ENCODE measurements at regions not wholly inside any gene's neighbourhood (a gene's known extent, or its start where the extent isn't known, plus 50 kb on each side); places are given as distances from the start of the nearest gene placed in this dataset.

- peaks cover 3 to 9% of the 10 kb centered on the region in 2 donors for H3K27me3 Mint-ChIP-seq
- CTCF ChIA-PET, result interaction anchor here in 1 of 2 donors (0.6 kb wide), 1 partner anchor 22 kb away, joined by 5 read pairs; no protein-coding TSS in a partner anchor
- H3K4me3 Mint-ChIP-seq, result no peak overlapping the region
- H3K36me3 Mint-ChIP-seq, result no peaks in the 10 kb centered on the region
- no peak overlapping the region for H3K4me3 ChIP-seq (ENCODE audit: control insufficient read depth in 1 of 2, extremely low read depth in 1 of 2, low read length in 1 of 2)
- H3K9me3 Mint-ChIP-seq, result peaks cover 5 to 6% (median 5%) of the 10 kb centered on the region in 3 donors
- 75% methylated on average over 1 of the region's 2 CpGs for WGBS (ENCODE audit: insufficient coverage)
- POLR2A ChIA-PET, result no interaction called here
- no peaks in the 10 kb centered on the region for H3K9me3 ChIP-seq
- no peaks in the 10 kb centered on the region for H3K4me1 ChIP-seq (ENCODE audit: control insufficient read depth in 1 of 2, extremely low read depth in 1 of 2, insufficient read depth in 2 of 2, low read length in 2 of 2)
- H3K27ac Mint-ChIP-seq, result no peak overlapping the region
- no peaks in the 10 kb centered on the region for H3K4me1 Mint-ChIP-seq
- H3K27ac ChIP-seq (ENCODE audit: low read length), result no peak overlapping the region
- H3K36me3 ChIP-seq (ENCODE audit: control insufficient read depth in 2 of 2, extremely low read depth in 1 of 2, insufficient read depth in 1 of 2, low read length in 1 of 2), result no peaks in the 10 kb centered on the region
- DNase-seq (no peak), ATAC-seq (replicated peaks in 1 of 4) (no peak)
- H3K27me3 ChIP-seq (replicated peaks in 1 of 2; ENCODE audit: control insufficient read depth in 2 of 2, extremely low read depth in 1 of 2, insufficient read depth in 2 of 2, low read length in 1 of 2), result no peaks in the 10 kb centered on the region
Observed at GRCh38 chr10:120355425-120355824, 101.6 kb upstream of the PLPP4 start.

GRCh38 chr10:120360571-120360970, 96.5 kb upstream of the PLPP4 start:
- POLR2A ChIA-PET, result no interaction called here
- Histone ChIP-seq H3K27me3 (replicated peaks in 1 of 2; ENCODE audit: control insufficient read depth in 2 of 2, extremely low read depth in 1 of 2, insufficient read depth in 2 of 2, low read length in 1 of 2) (no peaks in the 10 kb centered on the region), H3K9me3 (no peaks in the 10 kb centered on the region), H3K4me3 (ENCODE audit: control insufficient read depth in 1 of 2, extremely low read depth in 1 of 2, low read length in 1 of 2) (no peak overlapping the region), H3K27ac (ENCODE audit: low read length) (no peak overlapping the region), H3K36me3 (ENCODE audit: control insufficient read depth in 2 of 2, extremely low read depth in 1 of 2, insufficient read depth in 1 of 2, low read length in 1 of 2) (no peaks in the 10 kb centered on the region), H3K4me1 (ENCODE audit: control insufficient read depth in 1 of 2, extremely low read depth in 1 of 2, insufficient read depth in 2 of 2, low read length in 2 of 2) (no peaks in the 10 kb centered on the region)
- CTCF ChIA-PET, result interaction anchor here in 1 of 2 donors (0.6 kb wide), 1 partner anchor 14 kb away, joined by 3 read pairs; no protein-coding TSS in a partner anchor
- 100% methylated on average over 1 of the region's 3 CpGs for WGBS (ENCODE audit: insufficient coverage)
- H3K27me3 Mint-ChIP-seq, result peaks cover 8 to 19% of the 10 kb centered on the region in 2 donors
- no peak overlapping the region for H3K4me3 Mint-ChIP-seq
- peaks cover 0 to 12% (median 4%) of the 10 kb centered on the region in 3 donors for H3K9me3 Mint-ChIP-seq
- H3K4me1 Mint-ChIP-seq, result no peaks in the 10 kb centered on the region
- ATAC-seq (replicated peaks in 1 of 4) (no peak), DNase-seq (no peak)
- no peak overlapping the region for H3K27ac Mint-ChIP-seq
- no peaks in the 10 kb centered on the region for H3K36me3 Mint-ChIP-seq

GRCh38 chr10:120365872-120366271, 91.2 kb upstream of the PLPP4 start:
- ATAC-seq (replicated peaks in 1 of 4) (no peak), DNase-seq (no peak)
- Mint-ChIP-seq H3K27ac (no peak overlapping the region), H3K36me3 (no peaks in the 10 kb centered on the region), H3K9me3 (peaks cover 0 to 4% (median 4%) of the 10 kb centered on the region in 3 donors), H3K4me3 (no peak overlapping the region), H3K27me3 (peaks cover 7 to 11% of the 10 kb centered on the region in 2 donors), H3K4me1 (no peaks in the 10 kb centered on the region)
- no peaks in the 10 kb centered on the region for H3K9me3 ChIP-seq
- no peak overlapping the region for H3K4me3 ChIP-seq (ENCODE audit: control insufficient read depth in 1 of 2, extremely low read depth in 1 of 2, low read length in 1 of 2)
- CTCF ChIA-PET, result no interaction called here
- H3K4me1 ChIP-seq (ENCODE audit: control insufficient read depth in 1 of 2, extremely low read depth in 1 of 2, insufficient read depth in 2 of 2, low read length in 2 of 2), result no peaks in the 10 kb centered on the region
- H3K27ac ChIP-seq (ENCODE audit: low read length), result no peak overlapping the region
- H3K36me3 ChIP-seq (ENCODE audit: control insufficient read depth in 2 of 2, extremely low read depth in 1 of 2, insufficient read depth in 1 of 2, low read length in 1 of 2), result no peaks in the 10 kb centered on the region
- WGBS (ENCODE audit: insufficient coverage), result no CpG with 5 or more reads among the region's 5 CpGs
- POLR2A ChIA-PET, result no interaction called here
- H3K27me3 ChIP-seq (replicated peaks in 1 of 2; ENCODE audit: control insufficient read depth in 2 of 2, extremely low read depth in 1 of 2, insufficient read depth in 2 of 2, low read length in 1 of 2), result no peaks in the 10 kb centered on the region

GRCh38 chr10:120367341-120367740, 89.7 kb upstream of the PLPP4 start:
- no peak overlapping the region for H3K4me3 Mint-ChIP-seq
- ATAC-seq (replicated peaks in 1 of 4), result no peak
- H3K27me3 ChIP-seq (replicated peaks in 1 of 2; ENCODE audit: control insufficient read depth in 2 of 2, extremely low read depth in 1 of 2, insufficient read depth in 2 of 2, low read length in 1 of 2), result no peaks in the 10 kb centered on the region
- H3K27ac ChIP-seq (ENCODE audit: low read length), result no peak overlapping the region
- no peaks in the 10 kb centered on the region for H3K9me3 ChIP-seq
- no peaks in the 10 kb centered on the region for H3K36me3 ChIP-seq (ENCODE audit: control insufficient read depth in 2 of 2, extremely low read depth in 1 of 2, insufficient read depth in 1 of 2, low read length in 1 of 2)
- H3K9me3 Mint-ChIP-seq, result peaks cover 0 to 4% (median 0%) of the 10 kb centered on the region in 3 donors
- H3K27ac Mint-ChIP-seq, result no peak overlapping the region
- no CpG with 5 or more reads among the region's 3 CpGs for WGBS (ENCODE audit: insufficient coverage)
- ChIA-PET CTCF (no interaction called here), POLR2A (no interaction called here)
- H3K4me3 ChIP-seq (ENCODE audit: control insufficient read depth in 1 of 2, extremely low read depth in 1 of 2, low read length in 1 of 2), result no peak overlapping the region
- no peaks in the 10 kb centered on the region for H3K4me1 ChIP-seq (ENCODE audit: control insufficient read depth in 1 of 2, extremely low read depth in 1 of 2, insufficient read depth in 2 of 2, low read length in 2 of 2)
- H3K27me3 Mint-ChIP-seq, result peaks cover 11% of the 10 kb centered on the region in 2 donors
- DNase-seq, result no peak
- no peaks in the 10 kb centered on the region for H3K4me1 Mint-ChIP-seq
- no peaks in the 10 kb centered on the region for H3K36me3 Mint-ChIP-seq

- Histone ChIP-seq H3K4me3 (ENCODE audit: control insufficient read depth in 1 of 2, extremely low read depth in 1 of 2, low read length in 1 of 2) (no peak overlapping the region), H3K9me3 (no peaks in the 10 kb centered on the region), H3K27ac (ENCODE audit: low read length) (no peak overlapping the region), H3K36me3 (ENCODE audit: control insufficient read depth in 2 of 2, extremely low read depth in 1 of 2, insufficient read depth in 1 of 2, low read length in 1 of 2) (no peaks in the 10 kb centered on the region), H3K27me3 (replicated peaks in 1 of 2; ENCODE audit: control insufficient read depth in 2 of 2, extremely low read depth in 1 of 2, insufficient read depth in 2 of 2, low read length in 1 of 2) (no peaks in the 10 kb centered on the region), H3K4me1 (ENCODE audit: control insufficient read depth in 1 of 2, extremely low read depth in 1 of 2, insufficient read depth in 2 of 2, low read length in 2 of 2) (no peaks in the 10 kb centered on the region)
- H3K9me3 Mint-ChIP-seq, result no peaks in the 10 kb centered on the region
- DNase-seq, result no peak
- no peaks in the 10 kb centered on the region for H3K36me3 Mint-ChIP-seq
- ATAC-seq (replicated peaks in 1 of 4), result no peak
- peaks cover 9 to 15% of the 10 kb centered on the region in 2 donors for H3K27me3 Mint-ChIP-seq
- POLR2A ChIA-PET, result interaction anchor here in 1 of 2 donors (0.6 kb wide), 1 partner anchor 11 kb away, joined by 7 read pairs; no protein-coding TSS in a partner anchor
- H3K4me3 Mint-ChIP-seq, result no peak overlapping the region
- H3K4me1 Mint-ChIP-seq, result no peaks in the 10 kb centered on the region
- H3K27ac Mint-ChIP-seq, result no peak overlapping the region
- WGBS (ENCODE audit: insufficient coverage), result 96% methylated on average over 6 of the region's 7 CpGs
- CTCF ChIA-PET, result no interaction called here
Observed at GRCh38 chr10:120368338-120368737, 88.7 kb upstream of the PLPP4 start.

- ChIA-PET POLR2A (interaction anchor here in 1 of 2 donors (0.6 kb wide), 1 partner anchor 11 kb away, joined by 7 read pairs; no protein-coding TSS in a partner anchor), CTCF (no interaction called here)
- ATAC-seq (replicated peaks in 1 of 4) (no peak), DNase-seq (no peak)
- Mint-ChIP-seq H3K27me3 (peaks cover 9 to 15% of the 10 kb centered on the region in 2 donors), H3K9me3 (no peaks in the 10 kb centered on the region), H3K4me3 (no peak overlapping the region), H3K36me3 (no peaks in the 10 kb centered on the region), H3K4me1 (no peaks in the 10 kb centered on the region), H3K27ac (no peak overlapping the region)
- Histone ChIP-seq H3K36me3 (ENCODE audit: control insufficient read depth in 2 of 2, extremely low read depth in 1 of 2, insufficient read depth in 1 of 2, low read length in 1 of 2) (no peaks in the 10 kb centered on the region), H3K4me1 (ENCODE audit: control insufficient read depth in 1 of 2, extremely low read depth in 1 of 2, insufficient read depth in 2 of 2, low read length in 2 of 2) (no peaks in the 10 kb centered on the region), H3K9me3 (no peaks in the 10 kb centered on the region), H3K4me3 (ENCODE audit: control insufficient read depth in 1 of 2, extremely low read depth in 1 of 2, low read length in 1 of 2) (no peak overlapping the region), H3K27me3 (replicated peaks in 1 of 2; ENCODE audit: control insufficient read depth in 2 of 2, extremely low read depth in 1 of 2, insufficient read depth in 2 of 2, low read length in 1 of 2) (no peaks in the 10 kb centered on the region), H3K27ac (ENCODE audit: low read length) (no peak overlapping the region)
- WGBS (ENCODE audit: insufficient coverage), result 35% methylated on average over 2 of the region's 5 CpGs
Observed at GRCh38 chr10:120368927-120369326, 88.1 kb upstream of the PLPP4 start.

GRCh38 chr10:120369856-120370276, 87.2 kb upstream of the PLPP4 start:
- no peak for DNase-seq
- ChIA-PET CTCF (no interaction called here), POLR2A (no interaction called here)
- no peaks in the 10 kb centered on the region for H3K4me1 Mint-ChIP-seq
- no peaks in the 10 kb centered on the region for H3K9me3 Mint-ChIP-seq
- peaks cover 9 to 13% of the 10 kb centered on the region in 2 donors for H3K27me3 Mint-ChIP-seq
- Histone ChIP-seq H3K27me3 (replicated peaks in 1 of 2; ENCODE audit: control insufficient read depth in 2 of 2, extremely low read depth in 1 of 2, insufficient read depth in 2 of 2, low read length in 1 of 2) (no peaks in the 10 kb centered on the region), H3K36me3 (ENCODE audit: control insufficient read depth in 2 of 2, extremely low read depth in 1 of 2, insufficient read depth in 1 of 2, low read length in 1 of 2) (no peaks in the 10 kb centered on the region), H3K27ac (ENCODE audit: low read length) (no peak overlapping the region), H3K9me3 (no peaks in the 10 kb centered on the region), H3K4me3 (ENCODE audit: control insufficient read depth in 1 of 2, extremely low read depth in 1 of 2, low read length in 1 of 2) (no peak overlapping the region), H3K4me1 (ENCODE audit: control insufficient read depth in 1 of 2, extremely low read depth in 1 of 2, insufficient read depth in 2 of 2, low read length in 2 of 2) (no peaks in the 10 kb centered on the region)
- WGBS (ENCODE audit: insufficient coverage), result no CpG with 5 or more reads among the region's 2 CpGs
- H3K36me3 Mint-ChIP-seq, result no peaks in the 10 kb centered on the region
- no peak overlapping the region for H3K27ac Mint-ChIP-seq
- H3K4me3 Mint-ChIP-seq, result no peak overlapping the region
- ATAC-seq (replicated peaks in 1 of 4), result no peak
